Keratinocyte (primary cell): ENCODE measurements at regions not wholly inside any gene's neighbourhood (a gene's known extent, or its start where the extent isn't known, plus 50 kb on each side); places are given as distances from the start of the nearest gene placed in this dataset.
"Not testable (repeated sequence)": the region's sequence is repeated elsewhere in the genome, so short reads cannot be mapped to it uniquely, and the experiment has no call there.

Source experiments
- DNase-seq: peaks from one replicate; pipeline ENCODE4 v3.0.0-alpha.2; 2011; ENCODE audit warnings: low read depth, missing footprints, low spot score
- FAIRE-seq: peaks from 2 replicates; lab custom pipeline; 2011; peaks lifted over from hg19 to GRCh38; lab: Jason Lieb, UNC
- H2AFZ ChIP-seq: 2 replicates; pipeline ENCODE4 v1.6.0; 2012; ENCODE audit warnings: low read length, control low read depth, inconsistent platforms; ENCODE audit not compliant: control insufficient read depth
- H3K27ac ChIP-seq: 2 replicates; pipeline ENCODE4 v1.5.1; 2011; ENCODE audit warnings: low read length; ENCODE audit not compliant: control insufficient read depth, insufficient read depth
- H3K27me3 ChIP-seq: 3 replicates; pipeline ENCODE4 v1.6.0; 2011; ENCODE audit warnings: low read length; ENCODE audit not compliant: control insufficient read depth, insufficient read depth; ENCODE audit errors: extremely low read depth
- H3K36me3 ChIP-seq, 2 experiments: 2 replicates in 1 of 2; 3 replicates in 1 of 2; pipeline ENCODE4 v1.5.1; 2011; ENCODE audit warnings: low read length in 2 of 2, mild to moderate bottlenecking in 1 of 2; ENCODE audit not compliant: control insufficient read depth in 2 of 2, insufficient read depth in 2 of 2; ENCODE audit errors: extremely low read depth in 1 of 2
- H3K4me1 ChIP-seq: 3 replicates; pipeline ENCODE4 v1.5.1; 2011; ENCODE audit warnings: low read length; ENCODE audit not compliant: control insufficient read depth, insufficient read depth; ENCODE audit errors: extremely low read depth
- H3K4me2 ChIP-seq: 3 replicates; pipeline ENCODE4 v1.6.0; 2011; ENCODE audit warnings: low read depth, low read length; ENCODE audit not compliant: control insufficient read depth, insufficient read depth; ENCODE audit errors: extremely low read depth
- H3K4me3 ChIP-seq, 3 experiments: fragments of 200-600 bp in 1 of 3; sonication (generic) in 1 of 3; 2 replicates in 2 of 3; 3 replicates in 1 of 3; pipeline ENCODE4 v1.5.1; 2011 to 2016; ENCODE audit warnings: low read length in 3 of 3, mild to moderate bottlenecking in 3 of 3, control low read depth in 2 of 3, inconsistent platforms in 1 of 3, low read depth in 1 of 3, mixed read lengths in 1 of 3, mixed run types in 1 of 3, moderate library complexity in 1 of 3; ENCODE audit not compliant: control insufficient read depth in 2 of 3, insufficient read depth in 2 of 3; ENCODE audit errors: extremely low read depth in 1 of 3
- H3K79me2 ChIP-seq: 2 replicates; pipeline ENCODE4 v1.6.0; 2012; ENCODE audit warnings: low read length; ENCODE audit not compliant: control insufficient read depth, insufficient read depth
- H3K9ac ChIP-seq: 3 replicates; pipeline ENCODE4 v1.6.0; 2011; ENCODE audit warnings: low read length; ENCODE audit not compliant: control insufficient read depth, insufficient read depth; ENCODE audit errors: extremely low read depth
- H3K9me1 ChIP-seq: 3 replicates; pipeline ENCODE4 v1.6.0; 2011; ENCODE audit warnings: low read length; ENCODE audit not compliant: control insufficient read depth, insufficient read depth; ENCODE audit errors: extremely low read depth
- H3K9me3 ChIP-seq: 2 replicates; pipeline ENCODE4 v1.5.1; 2012; ENCODE audit warnings: low read depth, low read length; ENCODE audit not compliant: control insufficient read depth
- H4K20me1 ChIP-seq: 3 replicates; pipeline ENCODE4 v1.6.0; 2011; ENCODE audit warnings: low read length; ENCODE audit not compliant: control insufficient read depth, insufficient read depth; ENCODE audit errors: extremely low read depth
- EZH2 ChIP-seq: IDR thresholded peaks from one replicate; pipeline ENCODE4 v1.6.1; 2012; ENCODE audit warnings: inconsistent platforms, mild to moderate bottlenecking, low read length, moderate library complexity
- dilution Hi-C: fragments of 300-500 bp; cut with MboI; formaldehyde crosslinking; loops from one replicate; pipeline ENCODE4 v1.7.0; 2020; ENCODE audit warnings: low sequenced_read_pairs; ENCODE audit not compliant: extremely low pct_ligation_motif_present
- TF ChIP-seq, protein P1 (sequence below), 3 experiments: IDR thresholded peaks in 1 of 3; conservative IDR thresholded peaks in 1 of 3; optimal IDR thresholded peaks in 1 of 3; 2 replicates in 2 of 3; 3 replicates in 1 of 3; pipeline versions ENCODE3 to v1.5.1; 2011; ENCODE audit warnings: low read length in 3 of 3, mild to moderate bottlenecking in 3 of 3, moderate library complexity in 2 of 3, control low read depth in 1 of 3, inconsistent platforms in 1 of 3; ENCODE audit not compliant: insufficient read depth in 2 of 3; ENCODE audit errors: extremely low read depth in 1 of 3

DNA sequence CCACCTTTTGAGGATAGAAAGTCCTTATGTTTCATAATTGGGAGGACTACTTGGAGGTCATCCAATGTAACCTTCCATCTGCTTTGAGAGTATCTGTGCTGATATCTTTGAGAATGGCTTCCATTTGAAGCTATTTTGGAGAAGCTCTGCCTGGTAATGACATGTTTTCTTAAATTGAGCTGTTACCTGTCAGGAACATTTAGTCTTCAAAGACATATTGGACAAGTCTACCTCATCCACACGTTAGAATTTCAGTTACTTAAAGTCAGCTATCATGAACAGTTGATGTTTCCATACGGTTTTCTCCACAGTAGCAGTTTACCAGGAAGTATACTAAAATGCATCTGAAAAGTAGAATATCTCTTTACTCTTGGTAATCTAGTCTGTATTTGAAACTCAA is 318.5 kb downstream of the EDEM1 start:
- FAIRE-seq (no peak), DNase-seq (no peak)
- Histone ChIP-seq H3K9ac (no peak overlapping the region), H3K4me2 (no peak overlapping the region), H4K20me1 (no peaks in the 10 kb centered on the region), H3K27ac (no peak overlapping the region), H3K4me1 (no peaks in the 10 kb centered on the region), H3K9me1 (no peaks in the 10 kb centered on the region), H3K4me3 (no peak overlapping the region), H3K9me3 (peaks cover 2% of the 10 kb centered on the region), H2AFZ (no peak overlapping the region), H3K79me2 (no peaks in the 10 kb centered on the region), H3K27me3 (no peaks in the 10 kb centered on the region), H3K36me3 (no peaks in the 10 kb centered on the region)
- dilution Hi-C loops: no loop called here
- no peak for TF ChIP-seq EZH2
- TF ChIP-seq, protein P1, sequence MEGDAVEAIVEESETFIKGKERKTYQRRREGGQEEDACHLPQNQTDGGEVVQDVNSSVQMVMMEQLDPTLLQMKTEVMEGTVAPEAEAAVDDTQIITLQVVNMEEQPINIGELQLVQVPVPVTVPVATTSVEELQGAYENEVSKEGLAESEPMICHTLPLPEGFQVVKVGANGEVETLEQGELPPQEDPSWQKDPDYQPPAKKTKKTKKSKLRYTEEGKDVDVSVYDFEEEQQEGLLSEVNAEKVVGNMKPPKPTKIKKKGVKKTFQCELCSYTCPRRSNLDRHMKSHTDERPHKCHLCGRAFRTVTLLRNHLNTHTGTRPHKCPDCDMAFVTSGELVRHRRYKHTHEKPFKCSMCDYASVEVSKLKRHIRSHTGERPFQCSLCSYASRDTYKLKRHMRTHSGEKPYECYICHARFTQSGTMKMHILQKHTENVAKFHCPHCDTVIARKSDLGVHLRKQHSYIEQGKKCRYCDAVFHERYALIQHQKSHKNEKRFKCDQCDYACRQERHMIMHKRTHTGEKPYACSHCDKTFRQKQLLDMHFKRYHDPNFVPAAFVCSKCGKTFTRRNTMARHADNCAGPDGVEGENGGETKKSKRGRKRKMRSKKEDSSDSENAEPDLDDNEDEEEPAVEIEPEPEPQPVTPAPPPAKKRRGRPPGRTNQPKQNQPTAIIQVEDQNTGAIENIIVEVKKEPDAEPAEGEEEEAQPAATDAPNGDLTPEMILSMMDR (optimal IDR thresholded peaks at IDR 0.05 in 1 of 3, IDR thresholded peaks at IDR 0.05 in 1 of 3, conservative IDR thresholded peaks at IDR 0.05 in 1 of 3; ENCODE audit: extremely low read depth in 1 of 3, insufficient read depth in 2 of 3, low read length in 3 of 3): no peak

DNA sequence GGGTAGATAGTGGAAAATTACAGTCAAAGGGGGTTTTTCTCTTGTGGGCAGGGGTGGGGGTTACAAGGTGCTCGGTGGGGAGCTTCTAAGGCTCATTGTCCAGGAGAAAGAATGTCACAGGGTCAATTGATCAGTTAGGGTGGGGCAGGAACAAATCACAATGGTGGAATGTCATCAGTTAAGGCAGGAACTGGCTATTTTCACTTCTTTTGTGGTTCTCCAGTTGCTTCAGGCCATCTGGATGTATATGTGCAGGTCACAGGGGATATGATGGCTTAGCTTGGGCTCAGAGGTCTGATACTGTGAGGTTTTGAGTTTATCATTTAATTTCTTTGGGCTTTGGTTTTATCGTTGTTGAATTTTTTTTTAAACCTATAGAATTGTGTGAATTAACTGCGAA is 321.4 kb downstream of the EDEM1 start:
- H3K9ac ChIP-seq, H3K27me3 ChIP-seq, H2AFZ ChIP-seq, H3K36me3 ChIP-seq, dilution Hi-C loops, H4K20me1 ChIP-seq, H3K4me2 ChIP-seq, H3K9me1 ChIP-seq, H3K79me2 ChIP-seq, H3K27ac ChIP-seq, H3K4me3 ChIP-seq, H3K9me3 ChIP-seq, DNase-seq, H3K4me1 ChIP-seq, FAIRE-seq: not testable (repeated sequence)

- no peaks in the 10 kb centered on the region for H3K9me1 ChIP-seq
- no peak overlapping the region for H3K4me2 ChIP-seq
- no peaks in the 10 kb centered on the region for H4K20me1 ChIP-seq
- DNase-seq (no peak), FAIRE-seq (no peak)
- TF ChIP-seq EZH2: no peak
- TF ChIP-seq, protein P1 (optimal IDR thresholded peaks at IDR 0.05 in 1 of 3, IDR thresholded peaks at IDR 0.05 in 1 of 3, conservative IDR thresholded peaks at IDR 0.05 in 1 of 3; ENCODE audit: extremely low read depth in 1 of 3, insufficient read depth in 2 of 3, low read length in 3 of 3): no peak
- H3K4me3 ChIP-seq: no peak overlapping the region
- no peaks in the 10 kb centered on the region for H3K4me1 ChIP-seq
- dilution Hi-C loops: no loop called here
- no peaks in the 10 kb centered on the region for H3K36me3 ChIP-seq
- peaks cover 2% of the 10 kb centered on the region for H3K9me3 ChIP-seq
- no peak overlapping the region for H3K27ac ChIP-seq
- H2AFZ ChIP-seq: no peak overlapping the region
- H3K79me2 ChIP-seq: no peaks in the 10 kb centered on the region
- no peaks in the 10 kb centered on the region for H3K27me3 ChIP-seq
- H3K9ac ChIP-seq: no peak overlapping the region
Observed at GRCh38 chr3:5510300-5510699, 322.8 kb downstream of the EDEM1 start.
